ENCODE measurements at regions not wholly inside any gene's neighbourhood (a gene's known extent, or its start where the extent isn't known, plus 50 kb on each side); places are given as distances from the start of the nearest gene placed in this dataset.

- no peak for TF ChIP-seq POLR2A (IDR thresholded peaks at IDR 0.05)
- TF ChIP-seq, protein P1, sequence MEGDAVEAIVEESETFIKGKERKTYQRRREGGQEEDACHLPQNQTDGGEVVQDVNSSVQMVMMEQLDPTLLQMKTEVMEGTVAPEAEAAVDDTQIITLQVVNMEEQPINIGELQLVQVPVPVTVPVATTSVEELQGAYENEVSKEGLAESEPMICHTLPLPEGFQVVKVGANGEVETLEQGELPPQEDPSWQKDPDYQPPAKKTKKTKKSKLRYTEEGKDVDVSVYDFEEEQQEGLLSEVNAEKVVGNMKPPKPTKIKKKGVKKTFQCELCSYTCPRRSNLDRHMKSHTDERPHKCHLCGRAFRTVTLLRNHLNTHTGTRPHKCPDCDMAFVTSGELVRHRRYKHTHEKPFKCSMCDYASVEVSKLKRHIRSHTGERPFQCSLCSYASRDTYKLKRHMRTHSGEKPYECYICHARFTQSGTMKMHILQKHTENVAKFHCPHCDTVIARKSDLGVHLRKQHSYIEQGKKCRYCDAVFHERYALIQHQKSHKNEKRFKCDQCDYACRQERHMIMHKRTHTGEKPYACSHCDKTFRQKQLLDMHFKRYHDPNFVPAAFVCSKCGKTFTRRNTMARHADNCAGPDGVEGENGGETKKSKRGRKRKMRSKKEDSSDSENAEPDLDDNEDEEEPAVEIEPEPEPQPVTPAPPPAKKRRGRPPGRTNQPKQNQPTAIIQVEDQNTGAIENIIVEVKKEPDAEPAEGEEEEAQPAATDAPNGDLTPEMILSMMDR (IDR thresholded peaks at IDR 0.05): no peak
Measured at GRCh38 chr20:11588875-11589274, 328.8 kb upstream of the BTBD3 start.

All from lower leg skin (tissue), 3 donors.